HEK293 (cell line): ENCODE measurements at regions not wholly inside any gene's neighbourhood (a gene's known extent, or its start where the extent isn't known, plus 50 kb on each side); places are given as distances from the start of the nearest gene placed in this dataset.

Experiments
- CTCF ChIP-seq: fragments of 450-650 bp; formaldehyde crosslinking; IDR thresholded peaks from 2 replicates; pipeline ENCODE4 v1.5.1; 2016; ENCODE audit warnings: missing biosample characterization, missing genetic modification characterization
- REST ChIP-seq: fragments of 450-650 bp; formaldehyde crosslinking; IDR thresholded peaks from 2 replicates; pipeline ENCODE4 v1.5.1; 2016; ENCODE audit warnings: missing biosample characterization, missing genetic modification characterization
- SETDB1 ChIP-seq: IDR thresholded peaks from one replicate; pipeline ENCODE4 v1.6.1; 2017; ENCODE audit warnings: mild to moderate bottlenecking, low read length, moderate library complexity, mixed read lengths; ENCODE audit not compliant: insufficient read length
- SP2 ChIP-seq: fragments of 450-650 bp; formaldehyde crosslinking; IDR thresholded peaks from 2 replicates; pipeline ENCODE4 v1.5.1; 2016; ENCODE audit warnings: missing biosample characterization, missing genetic modification characterization
- ZBTB1 ChIP-seq: fragments of 450-650 bp; formaldehyde crosslinking; IDR thresholded peaks from 2 replicates; pipeline ENCODE4 v1.5.1; 2016; ENCODE audit warnings: missing biosample characterization, missing genetic modification characterization
- ZBTB11 ChIP-seq: fragments of 450-650 bp; formaldehyde crosslinking; conservative IDR thresholded peaks from 2 replicates; pipeline ENCODE4 v1.5.1; 2016; ENCODE audit warnings: low read depth, missing biosample characterization, missing genetic modification characterization
- ZNF114 ChIP-seq: fragments of 450-650 bp; formaldehyde crosslinking; IDR thresholded peaks from 2 replicates; pipeline ENCODE4 v1.5.0; 2017; ENCODE audit warnings: missing biosample characterization, missing genetic modification characterization
- ZNF140 ChIP-seq: fragments of 450-650 bp; formaldehyde crosslinking; IDR thresholded peaks from 2 replicates; pipeline ENCODE4 v1.5.1; 2016; ENCODE audit warnings: missing biosample characterization, missing genetic modification characterization
- ZNF146 ChIP-seq: fragments of 450-650 bp; formaldehyde crosslinking; IDR thresholded peaks from 2 replicates; pipeline ENCODE4 v1.5.1; 2016; ENCODE audit warnings: missing biosample characterization, missing genetic modification characterization
- ZNF324 ChIP-seq: fragments of 450-650 bp; formaldehyde crosslinking; IDR thresholded peaks from 2 replicates; pipeline ENCODE4 v1.5.1; 2016; ENCODE audit warnings: missing biosample characterization, missing genetic modification characterization
- ZNF670 ChIP-seq: fragments of 450-650 bp; formaldehyde crosslinking; IDR thresholded peaks from 2 replicates; pipeline ENCODE4 v1.5.1; 2016; ENCODE audit warnings: missing biosample characterization, missing genetic modification characterization, low read depth
- ZNF785 ChIP-seq: fragments of 450-650 bp; formaldehyde crosslinking; IDR thresholded peaks from 2 replicates; pipeline ENCODE4 v1.5.1; 2016; ENCODE audit warnings: missing biosample characterization, missing genetic modification characterization

- no peak for TF ChIP-seq ZNF670 (tag by site-specific recombination)
- TF ChIP-seq CTCF (tag by site-specific recombination): no peak
- TF ChIP-seq ZNF146 (tag by site-specific recombination): no peak
- no peak for TF ChIP-seq ZNF140 (tag by site-specific recombination)
- no peak for TF ChIP-seq ZBTB1 (tag by site-specific recombination)
- no peak for TF ChIP-seq SP2 (tag by site-specific recombination)
- no peak for TF ChIP-seq ZNF324 (tag by site-specific recombination)
- no peak for TF ChIP-seq ZNF785 (tag by site-specific recombination)
- no peak for TF ChIP-seq ZBTB11
- TF ChIP-seq SETDB1: no peak
- TF ChIP-seq REST (tag by site-specific recombination): no peak
- TF ChIP-seq ZNF114 (tag by site-specific recombination): no peak
These were observed 54.8 kb upstream of the TNKS2 start for GRCh38 chr10:91743465-91743864.
